ENCODE measurements at regions not wholly inside any gene's neighbourhood (a gene's known extent, or its start where the extent isn't known, plus 50 kb on each side); places are given as distances from the start of the nearest gene placed in this dataset.

- TF ChIP-seq, protein P1, sequence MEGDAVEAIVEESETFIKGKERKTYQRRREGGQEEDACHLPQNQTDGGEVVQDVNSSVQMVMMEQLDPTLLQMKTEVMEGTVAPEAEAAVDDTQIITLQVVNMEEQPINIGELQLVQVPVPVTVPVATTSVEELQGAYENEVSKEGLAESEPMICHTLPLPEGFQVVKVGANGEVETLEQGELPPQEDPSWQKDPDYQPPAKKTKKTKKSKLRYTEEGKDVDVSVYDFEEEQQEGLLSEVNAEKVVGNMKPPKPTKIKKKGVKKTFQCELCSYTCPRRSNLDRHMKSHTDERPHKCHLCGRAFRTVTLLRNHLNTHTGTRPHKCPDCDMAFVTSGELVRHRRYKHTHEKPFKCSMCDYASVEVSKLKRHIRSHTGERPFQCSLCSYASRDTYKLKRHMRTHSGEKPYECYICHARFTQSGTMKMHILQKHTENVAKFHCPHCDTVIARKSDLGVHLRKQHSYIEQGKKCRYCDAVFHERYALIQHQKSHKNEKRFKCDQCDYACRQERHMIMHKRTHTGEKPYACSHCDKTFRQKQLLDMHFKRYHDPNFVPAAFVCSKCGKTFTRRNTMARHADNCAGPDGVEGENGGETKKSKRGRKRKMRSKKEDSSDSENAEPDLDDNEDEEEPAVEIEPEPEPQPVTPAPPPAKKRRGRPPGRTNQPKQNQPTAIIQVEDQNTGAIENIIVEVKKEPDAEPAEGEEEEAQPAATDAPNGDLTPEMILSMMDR (IDR thresholded peaks at IDR 0.05): no peak
- no peak for TF ChIP-seq POLR2A (IDR thresholded peaks at IDR 0.05)
- no peak for TF ChIP-seq EP300 (IDR thresholded peaks at IDR 0.05)
These were observed 723.9 kb downstream of the KHDRBS2 start for GRCh38 chr6:61562098-61562497.

Data from upper lobe of left lung (tissue), 4 donors.